ENCODE measurements at regions not wholly inside any gene's neighbourhood (a gene's known extent, or its start where the extent isn't known, plus 50 kb on each side); places are given as distances from the start of the nearest gene placed in this dataset.

DNA sequence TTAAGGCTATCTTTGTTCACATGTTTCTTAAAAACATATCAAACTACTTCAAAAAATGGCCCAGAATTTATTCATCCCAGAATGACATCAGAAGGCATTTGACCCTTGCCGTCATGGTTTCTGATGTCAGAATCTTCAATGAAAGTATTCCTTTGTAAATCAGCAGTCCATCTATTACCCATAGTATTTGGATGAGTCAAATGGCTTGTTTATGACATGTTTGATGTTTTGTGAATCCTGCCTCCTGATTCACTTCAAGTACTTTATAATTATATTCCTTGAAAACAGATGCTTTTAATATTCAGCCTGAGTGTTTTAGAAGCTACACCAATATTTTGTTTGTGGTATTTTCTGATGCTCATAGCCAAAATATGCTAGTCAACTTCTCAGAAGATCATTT lies 200.8 kb upstream of the MEF2C start:
- TF ChIP-seq CSDC2 (CRISPR knock-in tag; IDR thresholded peaks at IDR 0.05) (no peak), ZFP30 (CRISPR knock-in tag; IDR thresholded peaks at IDR 0.05) (no peak), ISL1 (CRISPR knock-in tag; IDR thresholded peaks at IDR 0.05) (no peak; the same call in 1 of the 2 replicates), ZNF565 (CRISPR knock-in tag; conservative IDR thresholded peaks at IDR 0.05; ENCODE audit: low read depth) (no peak), ARNTL (CRISPR knock-in tag; IDR thresholded peaks at IDR 0.05; ENCODE audit: borderline replicate concordance, low read depth) (no peak), RARB (CRISPR knock-in tag; IDR thresholded peaks at IDR 0.05) (no peak), ZC3H10 (CRISPR knock-in tag; IDR thresholded peaks at IDR 0.05) (no peak), ESRRG (CRISPR knock-in tag; IDR thresholded peaks at IDR 0.05) (no peak)
- TF ChIP-seq, protein P1, sequence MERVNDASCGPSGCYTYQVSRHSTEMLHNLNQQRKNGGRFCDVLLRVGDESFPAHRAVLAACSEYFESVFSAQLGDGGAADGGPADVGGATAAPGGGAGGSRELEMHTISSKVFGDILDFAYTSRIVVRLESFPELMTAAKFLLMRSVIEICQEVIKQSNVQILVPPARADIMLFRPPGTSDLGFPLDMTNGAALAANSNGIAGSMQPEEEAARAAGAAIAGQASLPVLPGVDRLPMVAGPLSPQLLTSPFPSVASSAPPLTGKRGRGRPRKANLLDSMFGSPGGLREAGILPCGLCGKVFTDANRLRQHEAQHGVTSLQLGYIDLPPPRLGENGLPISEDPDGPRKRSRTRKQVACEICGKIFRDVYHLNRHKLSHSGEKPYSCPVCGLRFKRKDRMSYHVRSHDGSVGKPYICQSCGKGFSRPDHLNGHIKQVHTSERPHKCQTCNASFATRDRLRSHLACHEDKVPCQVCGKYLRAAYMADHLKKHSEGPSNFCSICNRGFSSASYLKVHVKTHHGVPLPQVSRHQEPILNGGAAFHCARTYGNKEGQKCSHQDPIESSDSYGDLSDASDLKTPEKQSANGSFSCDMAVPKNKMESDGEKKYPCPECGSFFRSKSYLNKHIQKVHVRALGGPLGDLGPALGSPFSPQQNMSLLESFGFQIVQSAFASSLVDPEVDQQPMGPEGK (CRISPR knock-in tag; IDR thresholded peaks at IDR 0.05; ENCODE audit: borderline replicate concordance): no peak
- TF ChIP-seq, protein P2, sequence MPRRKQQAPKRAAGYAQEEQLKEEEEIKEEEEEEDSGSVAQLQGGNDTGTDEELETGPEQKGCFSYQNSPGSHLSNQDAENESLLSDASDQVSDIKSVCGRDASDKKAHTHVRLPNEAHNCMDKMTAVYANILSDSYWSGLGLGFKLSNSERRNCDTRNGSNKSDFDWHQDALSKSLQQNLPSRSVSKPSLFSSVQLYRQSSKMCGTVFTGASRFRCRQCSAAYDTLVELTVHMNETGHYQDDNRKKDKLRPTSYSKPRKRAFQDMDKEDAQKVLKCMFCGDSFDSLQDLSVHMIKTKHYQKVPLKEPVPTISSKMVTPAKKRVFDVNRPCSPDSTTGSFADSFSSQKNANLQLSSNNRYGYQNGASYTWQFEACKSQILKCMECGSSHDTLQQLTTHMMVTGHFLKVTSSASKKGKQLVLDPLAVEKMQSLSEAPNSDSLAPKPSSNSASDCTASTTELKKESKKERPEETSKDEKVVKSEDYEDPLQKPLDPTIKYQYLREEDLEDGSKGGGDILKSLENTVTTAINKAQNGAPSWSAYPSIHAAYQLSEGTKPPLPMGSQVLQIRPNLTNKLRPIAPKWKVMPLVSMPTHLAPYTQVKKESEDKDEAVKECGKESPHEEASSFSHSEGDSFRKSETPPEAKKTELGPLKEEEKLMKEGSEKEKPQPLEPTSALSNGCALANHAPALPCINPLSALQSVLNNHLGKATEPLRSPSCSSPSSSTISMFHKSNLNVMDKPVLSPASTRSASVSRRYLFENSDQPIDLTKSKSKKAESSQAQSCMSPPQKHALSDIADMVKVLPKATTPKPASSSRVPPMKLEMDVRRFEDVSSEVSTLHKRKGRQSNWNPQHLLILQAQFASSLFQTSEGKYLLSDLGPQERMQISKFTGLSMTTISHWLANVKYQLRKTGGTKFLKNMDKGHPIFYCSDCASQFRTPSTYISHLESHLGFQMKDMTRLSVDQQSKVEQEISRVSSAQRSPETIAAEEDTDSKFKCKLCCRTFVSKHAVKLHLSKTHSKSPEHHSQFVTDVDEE (CRISPR knock-in tag; IDR thresholded peaks at IDR 0.05): no peak
- TF ChIP-seq, protein P3, sequence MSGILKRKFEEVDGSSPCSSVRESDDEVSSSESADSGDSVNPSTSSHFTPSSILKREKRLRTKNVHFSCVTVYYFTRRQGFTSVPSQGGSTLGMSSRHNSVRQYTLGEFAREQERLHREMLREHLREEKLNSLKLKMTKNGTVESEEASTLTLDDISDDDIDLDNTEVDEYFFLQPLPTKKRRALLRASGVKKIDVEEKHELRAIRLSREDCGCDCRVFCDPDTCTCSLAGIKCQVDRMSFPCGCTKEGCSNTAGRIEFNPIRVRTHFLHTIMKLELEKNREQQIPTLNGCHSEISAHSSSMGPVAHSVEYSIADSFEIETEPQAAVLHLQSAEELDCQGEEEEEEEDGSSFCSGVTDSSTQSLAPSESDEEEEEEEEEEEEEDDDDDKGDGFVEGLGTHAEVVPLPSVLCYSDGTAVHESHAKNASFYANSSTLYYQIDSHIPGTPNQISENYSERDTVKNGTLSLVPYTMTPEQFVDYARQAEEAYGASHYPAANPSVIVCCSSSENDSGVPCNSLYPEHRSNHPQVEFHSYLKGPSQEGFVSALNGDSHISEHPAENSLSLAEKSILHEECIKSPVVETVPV (CRISPR knock-in tag; IDR thresholded peaks at IDR 0.05): no peak
